ENCODE measurements at regions not wholly inside any gene's neighbourhood (a gene's known extent, or its start where the extent isn't known, plus 50 kb on each side); places are given as distances from the start of the nearest gene placed in this dataset.
A peak's percentile ranks its signal among the peaks of the same experiment; 100 is the strongest.

DNA sequence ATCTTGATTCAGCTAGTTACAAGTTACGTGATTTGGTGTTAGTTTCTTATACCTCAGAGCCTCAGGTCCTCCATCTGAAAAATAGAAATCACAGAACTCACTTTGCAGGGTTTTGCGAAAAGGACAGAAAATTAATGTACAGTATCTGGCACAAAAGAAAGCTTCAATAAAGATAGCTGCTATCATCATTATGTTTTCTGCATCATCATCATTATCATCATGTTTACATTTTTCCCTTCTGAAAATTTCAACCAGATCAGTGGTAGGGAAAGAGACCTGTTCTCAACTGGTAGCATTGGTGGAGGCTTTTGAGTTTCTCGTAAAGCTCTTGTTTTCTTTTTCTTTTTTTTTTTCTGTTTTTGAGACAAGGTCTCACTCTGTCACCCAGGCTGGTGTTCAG, 174.7 kb upstream of the PBX1 start:
- Histone ChIP-seq H3K4me3 (ENCODE audit: low read depth, low read length) (no peak overlapping the region), H2AK5ac (ENCODE audit: low read length) (no peak overlapping the region), H3K18ac (ENCODE audit: low read length) (no peak overlapping the region), H3K23ac (ENCODE audit: low read length) (no peak overlapping the region), H3K9me3 (ENCODE audit: insufficient read depth, low read depth, low read length) (no peaks in the 10 kb centered on the region), H3K4me1 (ENCODE audit: control insufficient read depth in 1 of 2, insufficient read depth in 2 of 2, low read length in 2 of 2) (no peaks in the 10 kb centered on the region), H3K9ac (ENCODE audit: low read length) (no peak overlapping the region), H3K79me2 (ENCODE audit: control insufficient read depth, insufficient read depth, low read length, poor library complexity) (no peaks in the 10 kb centered on the region), H2BK5ac (ENCODE audit: low read depth, low read length, poor library complexity) (no peak overlapping the region), H3K79me1 (ENCODE audit: low read length) (no peaks in the 10 kb centered on the region), H3K4ac (ENCODE audit: low read depth, low read length) (no peak overlapping the region), H4K91ac (ENCODE audit: low read depth, low read length) (no peak overlapping the region), H3K4me2 (ENCODE audit: low read length) (no peak overlapping the region), H2AFZ (ENCODE audit: insufficient read depth, low read length, poor library complexity) (no peak overlapping the region), H3K14ac (ENCODE audit: low read length) (no peak overlapping the region), H3K27me3 (ENCODE audit: insufficient read depth, low read length) (no peaks in the 10 kb centered on the region), H3K27ac (ENCODE audit: low read depth, low read length) (no peak overlapping the region), H3K36me3 (ENCODE audit: control insufficient read depth in 1 of 2, insufficient read depth in 2 of 2, low read length in 2 of 2) (no peaks in the 10 kb centered on the region), H2BK120ac (ENCODE audit: insufficient read depth, low read length, poor library complexity) (no peak overlapping the region), H4K12ac (ENCODE audit: low read depth, low read length) (no peak overlapping the region), H2BK12ac (ENCODE audit: low read length) (no peak overlapping the region), H4K8ac (ENCODE audit: low read depth, low read length) (no peak overlapping the region)
- no peak for DNase-seq
- WGBS (ENCODE audit: extremely low coverage, insufficient coverage, insufficient read length) = no CpG with 5 or more reads among the region's 3 CpGs

DNA sequence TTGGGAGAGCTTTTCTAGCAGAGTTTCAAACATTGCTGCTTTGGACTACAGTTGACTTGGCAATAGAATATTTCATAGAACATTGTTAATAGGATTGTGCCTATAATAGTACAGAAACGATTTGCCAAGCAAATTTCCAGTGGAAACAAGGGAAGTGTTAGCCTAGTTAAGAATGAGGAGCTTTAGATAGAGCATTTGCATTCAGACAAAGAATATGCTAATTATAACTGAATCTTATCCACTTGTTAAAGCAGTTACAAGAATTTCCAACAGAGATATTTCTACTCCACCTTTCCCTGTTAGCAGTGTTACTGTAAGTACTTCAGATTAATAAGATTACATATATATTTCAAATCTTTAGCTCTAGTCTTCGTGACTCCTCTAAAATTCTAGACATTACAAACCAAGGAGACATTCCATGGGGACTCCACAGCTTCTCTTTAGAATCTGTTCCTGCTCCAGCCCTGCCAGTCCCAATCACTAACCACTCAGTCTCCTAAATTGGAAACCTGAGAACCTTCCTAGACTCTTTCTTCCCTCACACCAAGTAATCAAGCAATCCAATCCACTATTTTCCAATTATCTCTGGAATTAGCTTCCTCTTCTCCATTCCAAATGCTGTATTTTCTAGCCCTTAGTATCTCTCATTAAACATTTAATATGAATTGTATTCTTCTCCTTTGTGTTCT, 141.8 kb upstream of the PBX1 start:
- H3K4me2 ChIP-seq (ENCODE audit: low read length) = no peak overlapping the region
- no CpG with 5 or more reads among the region's 2 CpGs for WGBS (ENCODE audit: extremely low coverage, insufficient coverage, insufficient read length)
- H3K14ac ChIP-seq (ENCODE audit: low read length) = no peak overlapping the region
- H3K4ac ChIP-seq (ENCODE audit: low read depth, low read length) = no peak overlapping the region
- no peak overlapping the region for H3K18ac ChIP-seq (ENCODE audit: low read length)
- H4K12ac ChIP-seq (ENCODE audit: low read depth, low read length) = no peak overlapping the region
- no peak overlapping the region for H2AFZ ChIP-seq (ENCODE audit: insufficient read depth, low read length, poor library complexity)
- H2BK12ac ChIP-seq (ENCODE audit: low read length) = no peak overlapping the region
- H4K8ac ChIP-seq (ENCODE audit: low read depth, low read length) = no peak overlapping the region
- no peaks in the 10 kb centered on the region for H3K79me2 ChIP-seq (ENCODE audit: control insufficient read depth, insufficient read depth, low read length, poor library complexity)
- no peak overlapping the region for H4K91ac ChIP-seq (ENCODE audit: low read depth, low read length)
- DNase-seq = no peak
- H3K23ac ChIP-seq (ENCODE audit: low read length) = no peak overlapping the region
- no peak overlapping the region for H3K27ac ChIP-seq (ENCODE audit: low read depth, low read length)
- H3K4me3 ChIP-seq (ENCODE audit: low read depth, low read length) = no peak overlapping the region
- H3K9me3 ChIP-seq (ENCODE audit: insufficient read depth, low read depth, low read length) = no peaks in the 10 kb centered on the region
- no peak overlapping the region for H2BK5ac ChIP-seq (ENCODE audit: low read depth, low read length, poor library complexity)
- H2AK5ac ChIP-seq (ENCODE audit: low read length) = no peak overlapping the region
- H3K4me1 ChIP-seq (ENCODE audit: control insufficient read depth in 1 of 2, insufficient read depth in 2 of 2, low read length in 2 of 2) = peaks cover 0 to 2% of the 10 kb centered on the region in 2 experiments
- H3K36me3 ChIP-seq (ENCODE audit: control insufficient read depth in 1 of 2, insufficient read depth in 2 of 2, low read length in 2 of 2) = no peaks in the 10 kb centered on the region
- no peak overlapping the region for H2BK120ac ChIP-seq (ENCODE audit: insufficient read depth, low read length, poor library complexity)
- no peaks in the 10 kb centered on the region for H3K27me3 ChIP-seq (ENCODE audit: insufficient read depth, low read length)
- no peaks in the 10 kb centered on the region for H3K79me1 ChIP-seq (ENCODE audit: low read length)
- no peak overlapping the region for H3K9ac ChIP-seq (ENCODE audit: low read length)

DNA sequence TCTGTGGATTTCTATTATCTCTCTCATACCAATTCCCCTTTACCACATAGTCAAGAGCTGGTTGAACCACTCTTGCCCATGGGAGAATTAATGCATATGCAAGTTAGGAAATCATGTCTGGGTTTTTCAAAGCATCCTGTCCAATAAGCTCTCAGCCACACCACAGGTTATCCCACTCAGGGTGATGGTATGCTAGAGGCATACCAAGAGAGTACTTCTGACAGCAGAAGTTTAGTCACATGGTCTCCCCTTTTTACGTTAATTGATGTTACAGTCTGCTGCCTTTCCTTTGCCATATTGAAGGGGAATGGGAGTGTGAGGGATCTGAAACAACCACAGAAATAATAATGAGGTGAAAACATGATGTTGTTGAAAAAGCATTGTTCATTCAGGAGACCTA, 135.8 kb upstream of the PBX1 start:
- no peak overlapping the region for H3K23ac ChIP-seq (ENCODE audit: low read length)
- H3K4me2 ChIP-seq (ENCODE audit: low read length) = no peak overlapping the region
- H3K14ac ChIP-seq (ENCODE audit: low read length) = no peak overlapping the region
- WGBS (ENCODE audit: extremely low coverage, insufficient coverage, insufficient read length) = no CpG with 5 or more reads among the region's 1 CpG
- no peak overlapping the region for H2BK5ac ChIP-seq (ENCODE audit: low read depth, low read length, poor library complexity)
- no peak overlapping the region for H4K12ac ChIP-seq (ENCODE audit: low read depth, low read length)
- no peaks in the 10 kb centered on the region for H3K79me2 ChIP-seq (ENCODE audit: control insufficient read depth, insufficient read depth, low read length, poor library complexity)
- no peak overlapping the region for H4K8ac ChIP-seq (ENCODE audit: low read depth, low read length)
- no peaks in the 10 kb centered on the region for H3K36me3 ChIP-seq (ENCODE audit: control insufficient read depth in 1 of 2, insufficient read depth in 2 of 2, low read length in 2 of 2)
- H3K4ac ChIP-seq (ENCODE audit: low read depth, low read length) = no peak overlapping the region
- H2AK5ac ChIP-seq (ENCODE audit: low read length) = no peak overlapping the region
- H2BK120ac ChIP-seq (ENCODE audit: insufficient read depth, low read length, poor library complexity) = no peak overlapping the region
- no peak overlapping the region for H3K4me3 ChIP-seq (ENCODE audit: low read depth, low read length)
- no peaks in the 10 kb centered on the region for H3K4me1 ChIP-seq (ENCODE audit: control insufficient read depth in 1 of 2, insufficient read depth in 2 of 2, low read length in 2 of 2)
- no peak overlapping the region for H3K27ac ChIP-seq (ENCODE audit: low read depth, low read length)
- H4K91ac ChIP-seq (ENCODE audit: low read depth, low read length) = no peak overlapping the region
- H3K79me1 ChIP-seq (ENCODE audit: low read length) = no peaks in the 10 kb centered on the region
- H3K18ac ChIP-seq (ENCODE audit: low read length) = no peak overlapping the region
- H3K9me3 ChIP-seq (ENCODE audit: insufficient read depth, low read depth, low read length) = no peaks in the 10 kb centered on the region
- no peak overlapping the region for H2AFZ ChIP-seq (ENCODE audit: insufficient read depth, low read length, poor library complexity)
- no peak overlapping the region for H2BK12ac ChIP-seq (ENCODE audit: low read length)
- H3K27me3 ChIP-seq (ENCODE audit: insufficient read depth, low read length) = no peaks in the 10 kb centered on the region
- H3K9ac ChIP-seq (ENCODE audit: low read length) = no peak overlapping the region
- DNase-seq = peak; percentile 30 to 39

DNA sequence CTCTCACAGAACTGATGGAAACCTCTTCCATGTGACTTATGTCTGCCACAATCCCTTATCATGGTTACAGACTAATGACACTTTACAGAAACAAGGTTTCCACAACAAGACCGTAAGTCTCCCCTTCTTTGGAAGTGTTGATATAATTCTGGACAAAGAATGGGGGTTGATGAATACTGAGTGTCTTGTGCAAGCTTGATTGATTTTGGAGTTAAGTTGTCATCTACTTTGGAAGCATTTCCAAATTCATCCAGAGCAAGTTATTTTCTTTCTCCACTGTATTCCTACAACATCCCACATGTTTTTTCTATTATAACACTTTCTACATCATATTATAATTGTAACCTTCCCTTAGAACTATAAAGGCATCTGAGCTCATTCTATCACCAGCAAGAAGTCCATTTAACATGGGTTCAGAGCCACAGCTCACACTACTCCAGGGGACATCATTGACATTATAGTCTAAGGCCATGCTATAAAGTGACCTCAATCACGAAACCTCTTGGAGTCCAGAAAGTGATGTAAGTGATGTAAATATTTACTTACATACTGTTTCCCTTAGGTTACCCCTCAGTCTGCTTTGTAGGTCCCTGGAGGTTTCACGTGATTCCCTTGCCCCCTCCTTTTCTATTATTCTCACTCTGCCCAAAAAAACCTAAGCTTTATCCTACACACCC, 125.7 kb upstream of the PBX1 start:
- DNase-seq = no peak
- WGBS (ENCODE audit: extremely low coverage, insufficient coverage, insufficient read length) = no CpG with 5 or more reads among the region's 3 CpGs
- H4K91ac ChIP-seq (ENCODE audit: low read depth, low read length) = no peak overlapping the region
- no peak overlapping the region for H2BK5ac ChIP-seq (ENCODE audit: low read depth, low read length, poor library complexity)
- H3K18ac ChIP-seq (ENCODE audit: low read length) = no peak overlapping the region
- no peak overlapping the region for H2BK12ac ChIP-seq (ENCODE audit: low read length)
- no peaks in the 10 kb centered on the region for H3K27me3 ChIP-seq (ENCODE audit: insufficient read depth, low read length)
- no peak overlapping the region for H2AFZ ChIP-seq (ENCODE audit: insufficient read depth, low read length, poor library complexity)
- H3K36me3 ChIP-seq (ENCODE audit: control insufficient read depth in 1 of 2, insufficient read depth in 2 of 2, low read length in 2 of 2) = no peaks in the 10 kb centered on the region
- H3K79me2 ChIP-seq (ENCODE audit: control insufficient read depth, insufficient read depth, low read length, poor library complexity) = no peaks in the 10 kb centered on the region
- no peak overlapping the region for H3K23ac ChIP-seq (ENCODE audit: low read length)
- H3K27ac ChIP-seq (ENCODE audit: low read depth, low read length) = no peak overlapping the region
- H4K8ac ChIP-seq (ENCODE audit: low read depth, low read length) = no peak overlapping the region
- H3K4ac ChIP-seq (ENCODE audit: low read depth, low read length) = no peak overlapping the region
- H3K9ac ChIP-seq (ENCODE audit: low read length) = no peak overlapping the region
- H3K14ac ChIP-seq (ENCODE audit: low read length) = no peak overlapping the region
- no peak overlapping the region for H4K12ac ChIP-seq (ENCODE audit: low read depth, low read length)
- no peaks in the 10 kb centered on the region for H3K79me1 ChIP-seq (ENCODE audit: low read length)
- H3K4me1 ChIP-seq (ENCODE audit: control insufficient read depth in 1 of 2, insufficient read depth in 2 of 2, low read length in 2 of 2) = no peaks in the 10 kb centered on the region
- H3K4me3 ChIP-seq (ENCODE audit: low read depth, low read length) = no peak overlapping the region
- no peak overlapping the region for H3K4me2 ChIP-seq (ENCODE audit: low read length)
- H3K9me3 ChIP-seq (ENCODE audit: insufficient read depth, low read depth, low read length) = no peaks in the 10 kb centered on the region
- H2BK120ac ChIP-seq (ENCODE audit: insufficient read depth, low read length, poor library complexity) = no peak overlapping the region
- H2AK5ac ChIP-seq (ENCODE audit: low read length) = no peak overlapping the region
